MM.1S (cell line): ENCODE measurements at regions not wholly inside any gene's neighbourhood (a gene's known extent, or its start where the extent isn't known, plus 50 kb on each side); places are given as distances from the start of the nearest gene placed in this dataset.

Experiments used
- EZH2 ChIP-seq: fragments of 300-600 bp; sonication (generic); optimal IDR thresholded peaks from 2 replicates; pipeline ENCODE3; 2017; ENCODE audit warnings: low read depth, mild to moderate bottlenecking, antibody characterized with exemption, low read length, mixed read lengths
- EZH2phosphoT487 ChIP-seq: fragments of 300-600 bp; sonication (generic); IDR thresholded peaks from 2 replicates; pipeline ENCODE4 v1.6.1; 2018; ENCODE audit warnings: antibody characterized with exemption, low read length
- TF ChIP-seq, protein P1 (sequence below): fragments of 300-600 bp; sonication (generic); IDR thresholded peaks from 2 replicates; pipeline ENCODE4 v1.5.1; 2016; ENCODE audit warnings: antibody characterized with exemption, low read length, mixed read lengths

DNA sequence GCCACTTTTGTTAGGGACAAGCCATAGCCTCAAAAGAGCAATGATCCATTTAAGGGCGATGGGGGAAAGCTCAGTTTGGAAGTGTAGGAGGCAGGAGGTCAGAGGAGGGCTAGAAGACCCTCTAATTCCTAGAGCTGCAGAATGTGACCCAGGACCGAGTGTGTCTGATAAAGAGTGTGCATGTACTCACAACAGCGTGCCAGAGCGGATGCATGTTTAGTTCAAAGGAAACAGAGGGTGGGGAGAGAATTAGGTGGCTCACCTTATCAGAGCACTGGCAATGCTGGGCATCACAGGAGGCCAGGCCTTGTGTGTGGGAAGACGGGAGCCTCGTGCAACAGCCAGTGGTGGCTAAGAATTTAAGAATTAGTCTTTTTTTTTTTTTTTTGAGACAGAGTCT, 133.9 kb upstream of the COBL start:
- TF ChIP-seq, protein P1, sequence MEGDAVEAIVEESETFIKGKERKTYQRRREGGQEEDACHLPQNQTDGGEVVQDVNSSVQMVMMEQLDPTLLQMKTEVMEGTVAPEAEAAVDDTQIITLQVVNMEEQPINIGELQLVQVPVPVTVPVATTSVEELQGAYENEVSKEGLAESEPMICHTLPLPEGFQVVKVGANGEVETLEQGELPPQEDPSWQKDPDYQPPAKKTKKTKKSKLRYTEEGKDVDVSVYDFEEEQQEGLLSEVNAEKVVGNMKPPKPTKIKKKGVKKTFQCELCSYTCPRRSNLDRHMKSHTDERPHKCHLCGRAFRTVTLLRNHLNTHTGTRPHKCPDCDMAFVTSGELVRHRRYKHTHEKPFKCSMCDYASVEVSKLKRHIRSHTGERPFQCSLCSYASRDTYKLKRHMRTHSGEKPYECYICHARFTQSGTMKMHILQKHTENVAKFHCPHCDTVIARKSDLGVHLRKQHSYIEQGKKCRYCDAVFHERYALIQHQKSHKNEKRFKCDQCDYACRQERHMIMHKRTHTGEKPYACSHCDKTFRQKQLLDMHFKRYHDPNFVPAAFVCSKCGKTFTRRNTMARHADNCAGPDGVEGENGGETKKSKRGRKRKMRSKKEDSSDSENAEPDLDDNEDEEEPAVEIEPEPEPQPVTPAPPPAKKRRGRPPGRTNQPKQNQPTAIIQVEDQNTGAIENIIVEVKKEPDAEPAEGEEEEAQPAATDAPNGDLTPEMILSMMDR = no peak
- TF ChIP-seq EZH2phosphoT487 (no peak), EZH2 (no peak)
